GM21529 (cell line): ENCODE measurements at regions not wholly inside any gene's neighbourhood (a gene's known extent, or its start where the extent isn't known, plus 50 kb on each side); places are given as distances from the start of the nearest gene placed in this dataset.
"Not testable (repeated sequence)": the region's sequence is repeated elsewhere in the genome, so short reads cannot be mapped to it uniquely, and the experiment has no call there.

Source experiments
- ATAC-seq: cut with Tn5 transposase; IDR thresholded peaks from one replicate; pipeline ENCODE4 v1.9.1; 2021; ENCODE audit not compliant: unreplicated experiment

DNA sequence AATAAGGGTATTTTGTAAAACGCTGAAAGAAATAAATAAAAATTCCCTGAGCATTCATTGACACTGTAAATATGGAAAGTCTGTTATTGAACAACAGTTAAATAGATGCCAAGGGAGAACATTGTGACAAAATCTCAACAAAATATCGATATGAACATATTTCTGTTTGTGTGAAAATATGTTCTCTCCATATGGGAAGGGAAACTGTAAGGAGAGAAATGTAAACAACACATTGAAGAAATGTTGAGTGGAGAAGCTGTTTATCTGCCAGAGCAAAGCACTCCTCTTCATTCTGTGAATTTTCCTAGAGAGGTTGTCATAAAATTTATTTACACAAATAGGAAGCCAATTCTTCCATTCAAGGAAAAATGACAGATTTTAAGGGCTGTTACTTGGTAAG is 57.1 kb upstream of the EOMES start:
- ATAC-seq, result no peak

DNA sequence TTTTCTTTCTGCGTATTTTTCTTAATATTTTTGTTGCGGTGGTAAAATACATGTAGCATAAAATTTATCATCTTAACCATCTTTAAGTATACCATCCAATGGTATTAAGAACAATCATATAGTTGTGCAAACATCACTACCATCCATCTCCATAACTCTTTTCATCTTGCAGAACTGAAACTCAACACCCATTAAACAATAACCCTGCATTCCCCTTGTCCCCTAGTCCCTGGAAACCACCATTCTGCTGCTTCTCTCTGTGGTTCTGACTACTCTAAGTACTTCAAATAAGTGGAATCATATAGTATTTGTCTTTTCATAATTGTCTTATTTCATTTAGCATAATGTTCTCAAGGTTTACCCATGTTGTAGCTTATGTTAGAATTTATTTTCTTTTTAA is 67.3 kb upstream of the EOMES start:
- ATAC-seq, result no peak

GRCh38 chr3:27791956-27792355 is 69.8 kb upstream of the EOMES start:
- no peak for ATAC-seq

DNA sequence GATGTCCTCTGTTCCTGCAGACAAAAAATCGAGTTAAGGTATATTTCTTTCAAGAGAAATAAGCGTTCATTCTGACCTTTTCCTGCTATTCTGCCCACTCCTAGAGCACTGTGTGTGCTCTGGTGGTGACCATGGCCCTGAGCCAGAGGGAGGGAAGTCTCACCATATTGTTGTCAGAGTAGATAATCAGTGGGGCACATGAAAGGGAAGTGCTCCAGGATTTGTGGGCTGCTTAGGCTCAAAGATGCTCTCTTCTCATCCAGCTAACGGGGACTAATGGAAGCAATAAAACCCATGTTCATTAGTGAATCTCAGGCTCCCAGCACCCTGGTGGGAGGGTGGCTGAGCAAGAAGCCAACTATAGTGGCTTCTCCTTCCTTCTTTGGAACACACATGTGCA is 70.7 kb upstream of the EOMES start:
- no peak for ATAC-seq

- no peak for ATAC-seq
Measured at GRCh38 chr3:27794211-27794610, 72.1 kb upstream of the EOMES start.

DNA sequence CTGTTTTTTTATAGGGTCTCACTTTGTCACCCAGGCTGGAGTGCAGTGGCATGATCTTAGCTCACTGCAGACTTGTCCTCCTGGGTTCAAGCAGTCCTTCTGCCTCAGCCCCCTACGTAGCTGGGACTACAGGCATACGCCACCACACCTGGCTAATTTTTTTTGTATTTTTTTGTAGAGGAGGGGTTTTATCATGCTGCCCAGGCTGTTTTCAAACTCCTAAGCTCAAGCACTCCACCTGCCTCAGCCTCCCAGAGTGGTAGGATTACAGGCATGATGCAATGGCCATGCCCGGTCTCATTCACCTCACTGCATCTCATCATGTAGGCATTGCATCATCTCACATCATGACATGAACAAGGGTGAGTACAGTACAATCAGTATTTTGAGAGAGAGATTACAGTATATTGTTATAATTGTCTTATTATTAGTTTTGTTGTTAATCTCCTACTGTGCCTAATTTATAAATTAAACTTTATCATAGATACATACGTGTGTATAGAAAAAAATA is 74.3 kb upstream of the EOMES start:
- no peak for ATAC-seq

DNA sequence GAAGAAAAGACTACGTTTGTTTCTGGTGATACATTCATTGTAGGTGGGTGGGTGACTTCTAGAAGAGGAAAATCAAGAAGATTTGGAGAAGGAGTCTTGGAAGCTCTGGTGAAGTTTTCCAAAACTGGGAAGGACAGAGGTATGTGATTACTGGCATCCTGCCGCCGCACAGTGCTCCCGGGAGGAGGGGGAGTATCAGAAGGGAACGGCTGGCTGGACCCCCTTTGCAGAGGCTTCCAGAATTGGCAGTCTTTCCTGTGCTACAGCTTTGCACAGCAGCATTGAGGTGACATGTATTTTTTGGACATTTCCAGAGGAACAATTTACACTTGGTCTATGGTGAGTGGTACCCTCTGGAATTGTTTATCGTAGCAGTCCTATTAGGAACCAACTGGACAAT is 75.7 kb upstream of the EOMES start:
- no peak for ATAC-seq

DNA sequence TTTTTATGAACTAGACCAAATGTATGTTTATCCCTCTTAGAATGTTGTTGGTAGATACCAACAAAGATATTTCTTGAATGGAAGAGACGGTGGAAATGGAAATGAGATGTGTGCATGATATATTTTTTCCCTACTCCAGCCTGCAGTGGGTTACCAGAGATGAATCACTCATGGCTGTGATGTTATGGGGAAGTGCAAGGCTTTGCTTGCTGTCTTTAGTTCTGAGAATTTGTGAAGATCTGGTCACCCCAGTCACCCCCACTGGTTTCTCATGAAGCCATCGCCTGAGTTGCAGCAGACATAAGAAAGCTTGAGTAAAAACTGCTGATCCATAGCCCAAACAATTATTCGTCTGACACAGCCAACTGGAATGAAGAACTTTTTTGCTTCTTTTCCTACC is 78.1 kb upstream of the EOMES start:
- ATAC-seq, result no peak

DNA sequence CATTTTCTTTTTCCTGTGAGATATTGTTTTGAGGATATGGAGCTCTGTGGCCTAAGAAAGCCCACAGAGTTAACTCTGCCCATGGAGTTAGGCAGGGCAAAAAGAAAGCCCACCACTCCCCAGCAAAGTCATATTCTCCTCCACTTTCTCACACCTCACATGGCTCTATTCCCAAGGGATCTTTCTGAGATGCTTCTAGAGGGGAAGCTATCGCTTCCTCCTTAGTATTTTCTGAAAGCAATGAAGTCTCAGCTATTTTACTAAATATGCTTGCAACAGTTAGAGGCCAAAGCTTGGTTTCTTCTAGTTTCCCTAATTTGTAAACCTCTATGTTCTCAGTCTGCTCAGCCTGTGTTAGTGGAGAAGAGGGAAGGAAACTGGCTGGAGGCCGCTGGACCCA is 80.3 kb upstream of the EOMES start:
- ATAC-seq, result no peak

- ATAC-seq, result no peak
Measured at GRCh38 chr3:27802849-27803248, 80.7 kb upstream of the EOMES start.

- ATAC-seq, result no peak
Measured at GRCh38 chr3:27805282-27805681, 83.2 kb upstream of the EOMES start.

DNA sequence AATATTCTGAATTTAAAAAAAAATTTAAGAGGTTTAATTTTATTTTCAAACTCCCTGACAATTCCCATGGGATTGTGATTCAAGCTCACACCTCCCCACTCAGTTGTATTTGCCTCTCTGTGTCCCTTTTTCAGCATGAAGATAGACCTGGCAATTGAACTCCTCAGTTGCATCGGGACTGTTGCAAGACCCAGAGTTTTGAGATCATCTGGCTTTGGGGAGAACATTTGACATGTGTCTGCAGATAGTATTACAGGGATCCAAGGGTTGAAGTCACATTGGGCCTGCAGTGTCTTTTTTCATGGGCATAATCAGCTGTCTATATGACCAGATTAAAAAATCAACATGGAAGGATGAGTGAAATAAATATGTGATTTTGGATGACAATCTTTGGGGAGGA is 91.1 kb upstream of the EOMES start:
- no peak for ATAC-seq

DNA sequence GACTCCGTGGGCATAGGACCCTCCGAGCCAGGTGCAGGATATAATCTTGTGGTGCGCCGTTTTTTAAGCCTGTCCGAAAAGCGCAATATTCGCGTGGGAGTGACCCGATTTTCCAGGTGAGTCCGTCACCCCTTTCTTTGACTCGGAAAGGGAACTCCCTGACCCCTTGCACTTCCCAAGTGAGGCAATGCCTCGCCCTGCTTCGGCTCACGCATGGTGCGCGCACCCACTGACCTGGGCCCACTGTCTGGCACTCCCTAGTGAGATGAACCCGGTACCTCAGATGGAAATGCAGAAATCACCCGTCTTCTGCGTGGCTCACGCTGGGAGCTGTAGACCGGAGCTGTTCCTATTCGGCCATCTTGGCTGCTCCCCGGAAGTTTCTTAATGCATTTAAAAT is 99.5 kb upstream of the EOMES start:
- ATAC-seq, result not testable (repeated sequence)

GRCh38 chr3:27824312-27825200 is 102.4 kb upstream of the EOMES start:
- no peak for ATAC-seq

DNA sequence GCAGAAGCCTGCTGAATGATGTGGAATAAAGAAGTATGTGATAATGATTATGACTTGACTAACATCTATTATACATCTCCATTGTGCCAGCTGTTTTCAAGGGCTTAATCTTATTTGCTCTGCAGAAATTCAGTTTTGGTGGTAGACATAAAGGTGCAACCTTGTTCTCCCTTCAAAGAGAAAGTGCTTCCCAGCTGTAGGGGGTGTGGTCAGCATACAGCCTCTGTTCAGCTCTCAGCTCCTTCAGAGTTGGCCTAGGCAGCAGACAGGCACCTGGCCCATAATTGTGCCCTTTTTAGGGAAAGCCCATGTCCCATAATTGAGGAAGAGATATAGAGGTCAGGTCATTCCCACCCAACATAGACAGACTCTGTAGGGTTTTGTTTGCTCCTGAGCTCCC is 104.3 kb upstream of the EOMES start:
- no peak for ATAC-seq

GRCh38 chr3:27827041-27827440 is 104.9 kb upstream of the EOMES start:
- ATAC-seq, result no peak

GRCh38 chr3:27840807-27841594 is 118.9 kb upstream of the EOMES start:
- no peak for ATAC-seq

DNA sequence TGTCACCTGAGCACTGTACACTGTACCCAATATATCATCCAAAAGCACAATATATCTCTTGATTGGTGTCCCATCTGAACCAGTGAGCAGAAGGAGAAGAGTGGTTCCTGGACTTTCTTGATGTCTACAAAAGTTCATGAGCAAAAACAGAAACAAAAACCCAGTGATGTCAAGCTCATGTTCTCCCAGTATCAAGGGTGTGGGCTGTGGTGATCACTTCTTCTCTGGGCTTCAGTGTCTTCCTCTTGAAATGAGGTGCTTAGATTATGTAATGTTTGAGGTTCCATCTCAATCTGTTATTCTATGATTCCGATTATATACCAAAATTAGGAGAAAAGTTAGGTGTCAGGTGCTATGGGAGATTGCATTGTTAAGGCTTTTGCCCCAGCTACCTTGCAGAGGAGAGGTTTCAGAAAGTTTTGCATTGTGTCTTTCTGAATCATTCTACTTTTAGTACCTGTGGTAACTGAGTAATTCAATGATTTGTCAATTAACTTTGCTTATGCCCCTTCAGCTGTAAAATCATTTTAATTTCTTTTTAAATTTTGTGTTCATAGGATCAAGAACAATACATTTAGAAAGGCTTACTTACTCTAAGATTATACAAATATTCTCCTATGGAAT is 122.0 kb upstream of the EOMES start:
- ATAC-seq, result no peak

GRCh38 chr3:27847697-27848096 is 125.6 kb upstream of the EOMES start:
- no peak for ATAC-seq

- ATAC-seq, result no peak
Measured at GRCh38 chr3:27848826-27849225, 126.7 kb upstream of the EOMES start.

DNA sequence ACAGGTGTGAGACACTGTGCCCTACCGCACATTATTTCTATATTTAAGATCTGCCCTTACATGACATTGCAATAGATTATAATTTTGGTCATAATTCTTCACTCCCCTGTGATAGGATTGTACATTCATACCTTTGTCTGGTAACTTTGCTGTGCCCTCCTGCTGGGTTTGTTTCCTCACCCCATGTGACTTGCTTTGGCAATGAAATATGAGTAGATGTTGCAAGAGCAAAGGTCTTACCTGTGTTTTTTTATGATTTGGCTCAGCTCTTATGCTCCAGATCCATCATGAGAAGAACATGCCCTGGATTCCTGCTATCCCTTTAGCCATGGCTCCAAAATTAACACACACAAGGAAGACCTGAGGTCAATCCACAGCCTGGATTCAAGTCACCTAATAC is 137.7 kb upstream of the EOMES start:
- ATAC-seq, result no peak
